Keratinocyte (primary cell): ENCODE measurements at regions not wholly inside any gene's neighbourhood (a gene's known extent, or its start where the extent isn't known, plus 50 kb on each side); places are given as distances from the start of the nearest gene placed in this dataset.

Source experiments
- DNase-seq: peaks from one replicate; pipeline ENCODE4 v3.0.0-alpha.2; 2011; ENCODE audit warnings: low read depth, missing footprints, low spot score
- FAIRE-seq: peaks from 2 replicates; lab custom pipeline; 2011; peaks lifted over from hg19 to GRCh38; lab: Jason Lieb, UNC
- H2AFZ ChIP-seq: 2 replicates; pipeline ENCODE4 v1.6.0; 2012; ENCODE audit warnings: low read length, control low read depth, inconsistent platforms; ENCODE audit not compliant: control insufficient read depth
- H3K27ac ChIP-seq: 2 replicates; pipeline ENCODE4 v1.5.1; 2011; ENCODE audit warnings: low read length; ENCODE audit not compliant: control insufficient read depth, insufficient read depth
- H3K27me3 ChIP-seq: 3 replicates; pipeline ENCODE4 v1.6.0; 2011; ENCODE audit warnings: low read length; ENCODE audit not compliant: control insufficient read depth, insufficient read depth; ENCODE audit errors: extremely low read depth
- H3K36me3 ChIP-seq, 2 experiments: 2 replicates in 1 of 2; 3 replicates in 1 of 2; pipeline ENCODE4 v1.5.1; 2011; ENCODE audit warnings: low read length in 2 of 2, mild to moderate bottlenecking in 1 of 2; ENCODE audit not compliant: control insufficient read depth in 2 of 2, insufficient read depth in 2 of 2; ENCODE audit errors: extremely low read depth in 1 of 2
- H3K4me1 ChIP-seq: 3 replicates; pipeline ENCODE4 v1.5.1; 2011; ENCODE audit warnings: low read length; ENCODE audit not compliant: control insufficient read depth, insufficient read depth; ENCODE audit errors: extremely low read depth
- H3K4me2 ChIP-seq: 3 replicates; pipeline ENCODE4 v1.6.0; 2011; ENCODE audit warnings: low read depth, low read length; ENCODE audit not compliant: control insufficient read depth, insufficient read depth; ENCODE audit errors: extremely low read depth
- H3K4me3 ChIP-seq, 3 experiments: fragments of 200-600 bp in 1 of 3; sonication (generic) in 1 of 3; 2 replicates in 2 of 3; 3 replicates in 1 of 3; pipeline ENCODE4 v1.5.1; 2011 to 2016; ENCODE audit warnings: low read length in 3 of 3, mild to moderate bottlenecking in 3 of 3, control low read depth in 2 of 3, inconsistent platforms in 1 of 3, low read depth in 1 of 3, mixed read lengths in 1 of 3, mixed run types in 1 of 3, moderate library complexity in 1 of 3; ENCODE audit not compliant: control insufficient read depth in 2 of 3, insufficient read depth in 2 of 3; ENCODE audit errors: extremely low read depth in 1 of 3
- H3K79me2 ChIP-seq: 2 replicates; pipeline ENCODE4 v1.6.0; 2012; ENCODE audit warnings: low read length; ENCODE audit not compliant: control insufficient read depth, insufficient read depth
- H3K9ac ChIP-seq: 3 replicates; pipeline ENCODE4 v1.6.0; 2011; ENCODE audit warnings: low read length; ENCODE audit not compliant: control insufficient read depth, insufficient read depth; ENCODE audit errors: extremely low read depth
- H3K9me1 ChIP-seq: 3 replicates; pipeline ENCODE4 v1.6.0; 2011; ENCODE audit warnings: low read length; ENCODE audit not compliant: control insufficient read depth, insufficient read depth; ENCODE audit errors: extremely low read depth
- H3K9me3 ChIP-seq: 2 replicates; pipeline ENCODE4 v1.5.1; 2012; ENCODE audit warnings: low read depth, low read length; ENCODE audit not compliant: control insufficient read depth
- H4K20me1 ChIP-seq: 3 replicates; pipeline ENCODE4 v1.6.0; 2011; ENCODE audit warnings: low read length; ENCODE audit not compliant: control insufficient read depth, insufficient read depth; ENCODE audit errors: extremely low read depth
- CTCF ChIP-seq, 3 experiments: IDR thresholded peaks in 1 of 3; conservative IDR thresholded peaks in 1 of 3; optimal IDR thresholded peaks in 1 of 3; 2 replicates in 2 of 3; 3 replicates in 1 of 3; pipeline versions ENCODE3 to v1.5.1; 2011; ENCODE audit warnings: low read length in 3 of 3, mild to moderate bottlenecking in 3 of 3, moderate library complexity in 2 of 3, control low read depth in 1 of 3, inconsistent platforms in 1 of 3; ENCODE audit not compliant: insufficient read depth in 2 of 3; ENCODE audit errors: extremely low read depth in 1 of 3
- EZH2 ChIP-seq: IDR thresholded peaks from one replicate; pipeline ENCODE4 v1.6.1; 2012; ENCODE audit warnings: inconsistent platforms, mild to moderate bottlenecking, low read length, moderate library complexity
- dilution Hi-C: fragments of 300-500 bp; cut with MboI; formaldehyde crosslinking; loops from one replicate; pipeline ENCODE4 v1.7.0; 2020; ENCODE audit warnings: low sequenced_read_pairs; ENCODE audit not compliant: extremely low pct_ligation_motif_present

GRCh38 chr18:40678318-40678717 is 1276.7 kb upstream of the PIK3C3 start:
- Histone ChIP-seq H4K20me1 (no peaks in the 10 kb centered on the region), H3K4me3 (no peak overlapping the region), H3K27me3 (no peaks in the 10 kb centered on the region), H3K36me3 (no peaks in the 10 kb centered on the region), H3K9me1 (no peaks in the 10 kb centered on the region), H3K27ac (no peak overlapping the region), H3K79me2 (no peaks in the 10 kb centered on the region), H3K9ac (no peak overlapping the region), H2AFZ (no peak overlapping the region), H3K4me2 (no peak overlapping the region), H3K9me3 (no peaks in the 10 kb centered on the region), H3K4me1 (no peaks in the 10 kb centered on the region)
- no peak for TF ChIP-seq CTCF (optimal IDR thresholded peaks at IDR 0.05 in 1 of 3, IDR thresholded peaks at IDR 0.05 in 1 of 3, conservative IDR thresholded peaks at IDR 0.05 in 1 of 3; ENCODE audit: extremely low read depth in 1 of 3, insufficient read depth in 2 of 3, low read length in 3 of 3)
- no peak for TF ChIP-seq EZH2
- no peak for FAIRE-seq
- dilution Hi-C loops, result no loop called here
- DNase-seq, result no peak

GRCh38 chr18:40676668-40677067 is 1278.4 kb upstream of the PIK3C3 start:
- no peak for DNase-seq
- Histone ChIP-seq H3K27me3 (no peaks in the 10 kb centered on the region), H3K9ac (no peak overlapping the region), H2AFZ (no peak overlapping the region), H3K4me2 (no peak overlapping the region), H4K20me1 (no peaks in the 10 kb centered on the region), H3K36me3 (no peaks in the 10 kb centered on the region), H3K9me1 (no peaks in the 10 kb centered on the region), H3K4me3 (no peak overlapping the region), H3K4me1 (no peaks in the 10 kb centered on the region), H3K9me3 (no peaks in the 10 kb centered on the region), H3K27ac (no peak overlapping the region), H3K79me2 (no peaks in the 10 kb centered on the region)
- FAIRE-seq, result no peak
- TF ChIP-seq CTCF (optimal IDR thresholded peaks at IDR 0.05 in 1 of 3, IDR thresholded peaks at IDR 0.05 in 1 of 3, conservative IDR thresholded peaks at IDR 0.05 in 1 of 3; ENCODE audit: extremely low read depth in 1 of 3, insufficient read depth in 2 of 3, low read length in 3 of 3), result no peak
- no peak for TF ChIP-seq EZH2
- dilution Hi-C loops, result no loop called here
